ENCODE measurements at regions not wholly inside any gene's neighbourhood (a gene's known extent, or its start where the extent isn't known, plus 50 kb on each side); places are given as distances from the start of the nearest gene placed in this dataset.

DNA sequence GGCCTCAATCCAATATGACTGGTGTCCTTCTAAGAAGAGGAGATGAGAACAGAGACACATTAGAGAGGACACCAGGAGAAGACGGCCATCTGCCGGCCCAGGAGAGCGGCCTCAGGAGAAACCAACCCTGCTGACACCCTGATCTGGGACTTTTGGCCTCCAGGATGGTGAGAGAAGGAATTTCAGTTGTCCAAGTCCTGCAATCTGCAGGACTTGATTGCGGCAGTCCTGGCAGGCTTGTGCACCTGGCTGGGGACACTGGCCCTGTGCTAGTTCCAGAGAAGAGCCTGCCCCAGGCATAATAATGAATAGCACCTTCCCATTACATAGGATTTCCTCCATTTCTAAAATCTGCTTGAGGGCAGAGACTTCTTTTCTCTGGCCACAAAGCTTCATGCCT lies 409.9 kb upstream of the SHH start:
- Mint-ChIP-seq H3K36me3 (no peaks in the 10 kb centered on the region), H3K9me3 (peaks cover 0 to 2% (median 0%) of the 10 kb centered on the region in 7 donors), H3K4me3 (no peak overlapping the region), H3K4me1 (no peaks in the 10 kb centered on the region), H3K27ac (no peak overlapping the region), H3K27me3 (peaks cover 7% of the 10 kb centered on the region)
- H3K36me3 ChIP-seq (ENCODE audit: control insufficient read depth, insufficient read depth, low read length): no peaks in the 10 kb centered on the region
- H3K9me3 ChIP-seq (ENCODE audit: control insufficient read depth in 2 of 2, low read length in 2 of 2): peaks cover 0 to 3% of the 10 kb centered on the region in 2 experiments
- no peak for DNase-seq
- no peaks in the 10 kb centered on the region for H3K27me3 ChIP-seq (ENCODE audit: control insufficient read depth, insufficient read depth, low read length)
- H3K4me1 ChIP-seq (ENCODE audit: control insufficient read depth, insufficient read depth, low read length, poor library complexity, severe bottlenecking): no peaks in the 10 kb centered on the region
- H3K4me3 ChIP-seq (ENCODE audit: low read depth, low read length): no peak overlapping the region
- no peak overlapping the region for H3K27ac ChIP-seq (ENCODE audit: insufficient read depth, low read length, poor library complexity, severe bottlenecking)
- ATAC-seq (ENCODE audit: low read depth in 2 of 2): no peak

DNA sequence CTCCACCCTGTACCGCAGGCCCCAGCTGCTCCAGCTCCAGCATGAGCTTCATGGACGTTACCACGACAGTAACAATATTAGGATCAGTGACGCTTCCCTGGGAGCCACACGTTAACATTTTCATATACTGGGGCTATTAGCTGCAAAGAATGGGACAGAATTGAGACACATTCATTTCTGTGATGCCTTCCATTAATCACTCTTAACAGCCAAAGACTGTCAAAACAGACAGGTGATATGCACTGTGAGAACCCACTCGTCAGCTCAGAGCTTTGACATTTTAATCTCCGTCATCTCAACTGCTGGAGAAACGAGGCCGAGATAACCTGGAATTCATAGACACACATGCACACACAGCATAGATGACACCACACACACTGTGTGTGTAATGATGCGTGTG lies 408.4 kb upstream of the SHH start:
- Mint-ChIP-seq H3K36me3 (no peaks in the 10 kb centered on the region), H3K4me1 (no peaks in the 10 kb centered on the region), H3K27me3 (peaks cover 7% of the 10 kb centered on the region), H3K27ac (no peak overlapping the region), H3K4me3 (no peak overlapping the region), H3K9me3 (peaks cover 0 to 2% (median 0%) of the 10 kb centered on the region in 7 donors)
- no peaks in the 10 kb centered on the region for H3K36me3 ChIP-seq (ENCODE audit: control insufficient read depth, insufficient read depth, low read length)
- ATAC-seq (ENCODE audit: low read depth in 2 of 2) (no peak), DNase-seq (no peak)
- H3K27me3 ChIP-seq (ENCODE audit: control insufficient read depth, insufficient read depth, low read length): no peaks in the 10 kb centered on the region
- H3K4me3 ChIP-seq (ENCODE audit: low read depth, low read length): no peak overlapping the region
- H3K4me1 ChIP-seq (ENCODE audit: control insufficient read depth, insufficient read depth, low read length, poor library complexity, severe bottlenecking): no peaks in the 10 kb centered on the region
- H3K27ac ChIP-seq (ENCODE audit: insufficient read depth, low read length, poor library complexity, severe bottlenecking): no peak overlapping the region
- peaks cover 0 to 3% of the 10 kb centered on the region in 2 experiments for H3K9me3 ChIP-seq (ENCODE audit: control insufficient read depth in 2 of 2, low read length in 2 of 2)

DNA sequence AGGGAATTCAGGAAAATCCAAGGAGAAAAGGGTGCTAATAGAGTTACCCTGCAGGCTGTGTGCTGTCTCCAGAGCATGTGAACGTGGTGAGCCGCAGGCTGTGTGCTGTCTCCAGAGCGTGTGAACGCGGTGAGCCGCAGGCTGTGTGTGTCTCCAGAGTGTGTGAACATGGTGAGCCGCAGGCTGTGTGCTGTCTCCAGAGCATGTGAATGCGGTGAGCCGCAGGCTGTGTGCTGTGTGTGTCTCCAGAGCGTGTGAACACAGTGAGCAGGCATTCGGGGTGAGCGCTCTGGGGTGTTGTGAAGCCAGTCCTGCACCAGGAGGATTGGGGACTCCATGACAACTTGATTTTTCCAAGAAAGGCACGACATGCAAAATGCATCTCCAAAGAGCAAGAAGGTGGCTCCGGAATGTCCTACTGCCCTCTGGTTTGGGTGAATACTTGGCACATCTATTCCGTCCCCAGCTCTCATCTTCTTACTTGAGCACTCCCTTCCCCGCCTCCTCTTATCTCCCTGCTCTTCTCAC lies 407.9 kb upstream of the SHH start:
- Histone ChIP-seq H3K27me3 (ENCODE audit: control insufficient read depth, insufficient read depth, low read length) (no peaks in the 10 kb centered on the region), H3K4me3 (ENCODE audit: low read depth, low read length) (no peak overlapping the region), H3K4me1 (ENCODE audit: control insufficient read depth, insufficient read depth, low read length, poor library complexity, severe bottlenecking) (no peaks in the 10 kb centered on the region), H3K36me3 (ENCODE audit: control insufficient read depth, insufficient read depth, low read length) (no peaks in the 10 kb centered on the region), H3K9me3 (ENCODE audit: control insufficient read depth in 2 of 2, low read length in 2 of 2) (peaks cover 0 to 3% of the 10 kb centered on the region in 2 experiments), H3K27ac (ENCODE audit: insufficient read depth, low read length, poor library complexity, severe bottlenecking) (no peak overlapping the region)
- no peak for DNase-seq
- Mint-ChIP-seq H3K27me3 (peaks cover 7% of the 10 kb centered on the region), H3K36me3 (no peaks in the 10 kb centered on the region), H3K27ac (no peak overlapping the region), H3K4me1 (no peaks in the 10 kb centered on the region), H3K9me3 (peaks cover 0 to 2% (median 0%) of the 10 kb centered on the region in 7 donors), H3K4me3 (no peak overlapping the region)
- no peak for ATAC-seq (ENCODE audit: low read depth in 2 of 2)

DNA sequence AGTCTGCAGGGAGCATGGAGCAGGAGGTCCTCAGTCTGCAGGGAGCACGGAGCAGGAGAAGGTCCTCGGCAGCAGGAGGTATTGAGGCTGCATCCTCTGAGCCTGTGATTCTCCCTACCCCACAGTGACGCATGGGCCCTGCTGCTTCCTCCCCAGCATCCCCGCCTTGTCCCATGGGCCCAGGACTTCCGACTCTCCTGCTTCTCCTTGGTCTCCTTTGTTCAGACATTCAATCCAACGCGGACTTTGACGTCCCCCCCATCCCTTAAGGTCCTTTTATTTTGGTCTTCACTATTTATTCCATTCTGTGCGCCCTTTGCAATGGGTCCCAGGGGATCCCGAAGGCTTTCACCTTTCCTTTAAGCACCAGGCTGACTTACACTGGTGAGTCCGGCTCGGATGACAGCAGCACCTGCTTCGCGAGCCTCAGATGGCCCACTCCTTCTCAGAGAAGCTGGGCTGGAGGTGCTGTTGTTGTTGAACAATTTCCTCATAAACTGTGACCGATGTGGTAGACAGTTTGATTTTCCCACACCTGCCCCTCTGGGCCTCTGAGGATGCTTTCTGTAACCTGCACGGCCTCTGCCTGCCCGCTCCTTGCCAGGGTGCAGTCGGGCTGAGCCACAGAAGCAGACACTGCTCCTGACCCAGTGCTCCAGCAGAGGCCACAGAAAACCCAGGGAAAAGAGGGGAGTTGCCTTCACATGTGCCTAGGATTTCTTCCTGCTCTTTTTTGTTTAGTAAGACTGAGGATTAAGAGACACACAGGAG lies 407.2 kb upstream of the SHH start:
- no peaks in the 10 kb centered on the region for H3K4me1 Mint-ChIP-seq
- H3K4me1 ChIP-seq (ENCODE audit: control insufficient read depth, insufficient read depth, low read length, poor library complexity, severe bottlenecking): no peaks in the 10 kb centered on the region
- no peak overlapping the region for H3K27ac Mint-ChIP-seq
- peaks cover 7% of the 10 kb centered on the region for H3K27me3 Mint-ChIP-seq
- no peaks in the 10 kb centered on the region for H3K36me3 Mint-ChIP-seq
- no peak overlapping the region for H3K27ac ChIP-seq (ENCODE audit: insufficient read depth, low read length, poor library complexity, severe bottlenecking)
- no peaks in the 10 kb centered on the region for H3K9me3 ChIP-seq (ENCODE audit: control insufficient read depth in 2 of 2, low read length in 2 of 2)
- no peak overlapping the region for H3K4me3 Mint-ChIP-seq
- no peak overlapping the region for H3K4me3 ChIP-seq (ENCODE audit: low read depth, low read length)
- ATAC-seq (ENCODE audit: low read depth in 2 of 2) (no peak), DNase-seq (no peak)
- no peaks in the 10 kb centered on the region for H3K27me3 ChIP-seq (ENCODE audit: control insufficient read depth, insufficient read depth, low read length)
- peaks cover 0 to 2% (median 0%) of the 10 kb centered on the region in 7 donors for H3K9me3 Mint-ChIP-seq
- no peaks in the 10 kb centered on the region for H3K36me3 ChIP-seq (ENCODE audit: control insufficient read depth, insufficient read depth, low read length)

DNA sequence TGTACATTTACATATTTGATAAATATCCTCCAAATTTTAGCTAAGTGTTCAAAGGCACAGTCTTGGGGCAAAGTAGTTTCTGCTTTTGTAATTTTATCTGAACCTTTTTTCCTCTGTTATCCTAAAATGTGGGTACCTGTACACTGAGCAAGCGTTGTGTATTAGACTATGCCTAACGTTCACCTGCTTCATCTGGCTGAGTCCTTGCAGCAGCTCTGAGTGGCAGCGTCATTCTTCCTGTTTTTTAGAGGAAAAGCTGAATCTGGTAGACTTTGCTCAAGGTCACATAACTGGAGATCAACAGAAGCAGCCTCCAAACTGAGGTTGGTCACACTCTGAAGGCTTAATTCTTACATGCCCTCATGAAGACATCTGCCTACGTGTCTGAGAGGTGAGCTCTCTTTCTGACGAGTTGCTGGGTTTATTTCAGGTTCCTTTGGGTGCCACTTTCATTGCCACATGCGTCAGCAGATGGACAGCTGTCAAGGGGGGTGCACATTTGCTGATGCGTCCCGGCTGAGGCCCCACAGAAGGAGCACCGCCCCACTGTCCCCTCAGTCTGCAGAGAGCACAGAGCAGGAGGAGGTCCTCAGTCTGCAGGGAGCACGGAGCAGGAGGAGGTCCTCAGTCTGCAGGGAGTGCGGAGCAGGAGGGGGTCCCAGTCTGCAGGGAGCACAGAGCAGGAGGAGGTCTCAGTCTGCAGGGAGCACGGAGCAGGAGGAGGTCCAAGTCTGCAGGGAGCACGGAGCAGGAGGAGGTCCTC lies 406.5 kb upstream of the SHH start:
- Histone ChIP-seq H3K4me3 (ENCODE audit: low read depth, low read length) (no peak overlapping the region), H3K36me3 (ENCODE audit: control insufficient read depth, insufficient read depth, low read length) (no peaks in the 10 kb centered on the region), H3K9me3 (ENCODE audit: control insufficient read depth in 2 of 2, low read length in 2 of 2) (no peaks in the 10 kb centered on the region), H3K27ac (ENCODE audit: insufficient read depth, low read length, poor library complexity, severe bottlenecking) (no peak overlapping the region), H3K4me1 (ENCODE audit: control insufficient read depth, insufficient read depth, low read length, poor library complexity, severe bottlenecking) (no peaks in the 10 kb centered on the region), H3K27me3 (ENCODE audit: control insufficient read depth, insufficient read depth, low read length) (no peaks in the 10 kb centered on the region)
- ATAC-seq (ENCODE audit: low read depth in 2 of 2) (no peak), DNase-seq (no peak)
- Mint-ChIP-seq H3K36me3 (no peaks in the 10 kb centered on the region), H3K27ac (no peak overlapping the region), H3K27me3 (peaks cover 4% of the 10 kb centered on the region), H3K9me3 (peaks cover 0 to 2% (median 0%) of the 10 kb centered on the region in 7 donors), H3K4me1 (no peaks in the 10 kb centered on the region), H3K4me3 (no peak overlapping the region)

DNA sequence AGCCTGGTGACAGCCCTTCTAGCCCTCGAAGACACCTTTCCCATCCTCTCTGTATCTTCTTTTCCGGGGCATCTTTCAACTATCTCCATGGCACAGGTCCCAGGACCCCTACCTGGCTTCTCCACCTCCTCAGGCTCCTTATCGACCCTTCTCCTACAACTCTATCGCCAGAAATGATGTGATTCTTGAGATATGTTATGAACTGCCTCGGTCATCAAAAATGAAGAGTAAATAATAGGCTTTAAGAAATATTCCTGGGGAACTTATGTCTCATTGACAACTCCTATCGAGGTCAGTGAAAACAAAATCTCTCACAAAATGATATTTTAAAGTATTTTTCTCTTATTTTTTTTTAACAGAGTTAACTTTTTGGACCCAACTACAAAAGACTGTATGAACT lies 405.5 kb upstream of the SHH start:
- Mint-ChIP-seq H3K9me3 (peaks cover 0 to 2% (median 0%) of the 10 kb centered on the region in 7 donors), H3K36me3 (no peaks in the 10 kb centered on the region), H3K27ac (no peak overlapping the region), H3K4me1 (no peaks in the 10 kb centered on the region), H3K27me3 (peaks cover 4% of the 10 kb centered on the region), H3K4me3 (no peak overlapping the region)
- no peak for DNase-seq
- H3K36me3 ChIP-seq (ENCODE audit: control insufficient read depth, insufficient read depth, low read length): no peaks in the 10 kb centered on the region
- H3K27me3 ChIP-seq (ENCODE audit: control insufficient read depth, insufficient read depth, low read length): no peaks in the 10 kb centered on the region
- H3K9me3 ChIP-seq (ENCODE audit: control insufficient read depth in 2 of 2, low read length in 2 of 2): no peaks in the 10 kb centered on the region
- H3K4me3 ChIP-seq (ENCODE audit: low read depth, low read length): no peak overlapping the region
- ATAC-seq (ENCODE audit: low read depth in 2 of 2): no peak
- H3K4me1 ChIP-seq (ENCODE audit: control insufficient read depth, insufficient read depth, low read length, poor library complexity, severe bottlenecking): no peaks in the 10 kb centered on the region
- H3K27ac ChIP-seq (ENCODE audit: insufficient read depth, low read length, poor library complexity, severe bottlenecking): no peak overlapping the region

DNA sequence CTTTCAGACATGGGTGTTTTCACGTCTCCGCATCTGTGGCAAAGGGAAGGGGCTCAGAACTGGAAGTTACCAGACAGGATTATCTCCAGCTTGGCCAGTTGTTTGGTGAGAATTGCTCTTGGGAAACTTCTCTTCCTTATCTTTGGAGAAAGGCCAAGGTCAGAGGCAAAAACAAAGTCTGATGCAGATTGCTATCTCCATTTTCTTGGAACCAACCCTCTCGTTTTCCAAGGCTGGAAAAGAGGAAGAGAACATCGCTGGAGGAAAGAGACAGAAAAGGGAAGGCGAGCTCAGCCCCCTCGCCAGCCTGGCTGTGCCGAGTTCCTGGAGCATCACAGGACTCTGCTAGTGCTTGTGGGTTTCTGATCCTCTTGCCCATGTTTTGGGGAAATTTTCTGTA lies 396.8 kb upstream of the SHH start:
- DNase-seq (no peak), ATAC-seq (ENCODE audit: low read depth in 2 of 2) (no peak)
- Histone ChIP-seq H3K4me1 (ENCODE audit: control insufficient read depth, insufficient read depth, low read length, poor library complexity, severe bottlenecking) (no peaks in the 10 kb centered on the region), H3K27me3 (ENCODE audit: control insufficient read depth, insufficient read depth, low read length) (no peaks in the 10 kb centered on the region), H3K36me3 (ENCODE audit: control insufficient read depth, insufficient read depth, low read length) (no peaks in the 10 kb centered on the region), H3K27ac (ENCODE audit: insufficient read depth, low read length, poor library complexity, severe bottlenecking) (no peak overlapping the region), H3K4me3 (ENCODE audit: low read depth, low read length) (no peak overlapping the region), H3K9me3 (ENCODE audit: control insufficient read depth in 2 of 2, low read length in 2 of 2) (no peaks in the 10 kb centered on the region)
- Mint-ChIP-seq H3K27ac (no peak overlapping the region), H3K36me3 (no peaks in the 10 kb centered on the region), H3K27me3 (no peaks in the 10 kb centered on the region), H3K4me1 (no peaks in the 10 kb centered on the region), H3K4me3 (no peak overlapping the region), H3K9me3 (peaks cover 0 to 3% (median 0%) of the 10 kb centered on the region in 7 donors)
